Tibial artery (tissue), 4 donors: ENCODE measurements at regions not wholly inside any gene's neighbourhood (a gene's known extent, or its start where the extent isn't known, plus 50 kb on each side); places are given as distances from the start of the nearest gene placed in this dataset.

Experiments used
- DNase-seq, 2 donors: peaks; one replicate each; pipeline ENCODE4 v3.0.0-alpha.2; 2019
- H3K27ac ChIP-seq, 2 donors: fragments of 200-600 bp; sonication (generic) in 1 of 2; 1 replicate in 1 of 2; 2 replicates in 1 of 2; pipeline ENCODE4 v1.5.1; 2018 to 2019; ENCODE audit warnings: mild to moderate bottlenecking in 1 of 2
- H3K27me3 ChIP-seq, 2 donors: fragments of 200-600 bp; sonication (generic) in 1 of 2; one replicate each; pipeline versions ENCODE4 v1.5.1 to v1.6.0; 2016 to 2019
- H3K36me3 ChIP-seq, 3 donors: fragments of 200-600 bp; sonication (generic) in 2 of 3; one replicate each; pipeline ENCODE4 v1.5.1; 2016 to 2019; ENCODE audit warnings: mild to moderate bottlenecking in 2 of 3
- H3K4me1 ChIP-seq, 4 donors: fragments of 200-600 bp; sonication (generic) in 2 of 4; 1 replicate in 3 of 4; 2 replicates in 1 of 4; pipeline ENCODE4 v1.5.1; 2016 to 2019
- H3K4me3 ChIP-seq, 2 donors: fragments of 200-600 bp; sonication (generic) in 1 of 2; 1 replicate in 1 of 2; 2 replicates in 1 of 2; pipeline ENCODE4 v1.5.1; 2018 to 2019; ENCODE audit warnings: mild to moderate bottlenecking in 2 of 2
- H3K9me3 ChIP-seq, 3 donors: fragments of 200-600 bp; sonication (generic) in 1 of 3; one replicate each; pipeline ENCODE4 v1.5.1; 2016 to 2019
- CTCF ChIP-seq, 2 experiments: fragments of 200-600 bp in 1 of 2; fragments of 450-650 bp in 1 of 2; IDR thresholded peaks; one replicate each; pipeline ENCODE4 v1.5.1; 2017 to 2019; ENCODE audit warnings: antibody characterized with exemption in 2 of 2, mild to moderate bottlenecking in 1 of 2, moderate library complexity in 1 of 2
- intact Hi-C: fragments of 100-400 bp; cut with DNase I; formaldehyde crosslinking; loops from one replicate; pipeline ENCODE4 v1.15.0; 2023; ENCODE audit warnings: low total_unique reads

GRCh38 chr5:12109075-12109688, 204.9 kb upstream of the CTNND2 start:
- no peaks in the 10 kb centered on the region for H3K36me3 ChIP-seq
- intact Hi-C loops = no loop called here
- no peaks in the 10 kb centered on the region for H3K4me1 ChIP-seq
- H3K27ac ChIP-seq = no peak overlapping the region
- no peak for TF ChIP-seq CTCF (IDR thresholded peaks at IDR 0.05)
- no peak overlapping the region for H3K4me3 ChIP-seq
- H3K27me3 ChIP-seq = no peaks in the 10 kb centered on the region
- no peaks in the 10 kb centered on the region for H3K9me3 ChIP-seq
- no peak for DNase-seq

GRCh38 chr5:12102151-12102550, 197.9 kb upstream of the CTNND2 start:
- no peak for TF ChIP-seq CTCF (IDR thresholded peaks at IDR 0.05)
- no peaks in the 10 kb centered on the region for H3K36me3 ChIP-seq
- intact Hi-C loops = no loop called here
- H3K27ac ChIP-seq = no peak overlapping the region
- H3K4me3 ChIP-seq = no peak overlapping the region
- H3K27me3 ChIP-seq = no peaks in the 10 kb centered on the region
- no peaks in the 10 kb centered on the region for H3K4me1 ChIP-seq
- DNase-seq = no peak
- H3K9me3 ChIP-seq = no peaks in the 10 kb centered on the region

GRCh38 chr5:12100542-12100941, 196.3 kb upstream of the CTNND2 start:
- H3K9me3 ChIP-seq = no peaks in the 10 kb centered on the region
- no peak overlapping the region for H3K4me3 ChIP-seq
- no peak overlapping the region for H3K27ac ChIP-seq
- no peaks in the 10 kb centered on the region for H3K36me3 ChIP-seq
- intact Hi-C loops = no loop called here
- TF ChIP-seq CTCF (IDR thresholded peaks at IDR 0.05) = no peak
- H3K4me1 ChIP-seq = no peaks in the 10 kb centered on the region
- DNase-seq = no peak
- H3K27me3 ChIP-seq = no peaks in the 10 kb centered on the region

GRCh38 chr5:12099296-12099695, 195.1 kb upstream of the CTNND2 start:
- no peaks in the 10 kb centered on the region for H3K4me1 ChIP-seq
- H3K27ac ChIP-seq = no peak overlapping the region
- H3K4me3 ChIP-seq = no peak overlapping the region
- H3K36me3 ChIP-seq = no peaks in the 10 kb centered on the region
- no peak for DNase-seq
- intact Hi-C loops = no loop called here
- H3K27me3 ChIP-seq = no peaks in the 10 kb centered on the region
- TF ChIP-seq CTCF (IDR thresholded peaks at IDR 0.05) = no peak
- H3K9me3 ChIP-seq = no peaks in the 10 kb centered on the region

- Histone ChIP-seq H3K27ac (no peak overlapping the region), H3K36me3 (no peaks in the 10 kb centered on the region), H3K27me3 (no peaks in the 10 kb centered on the region), H3K4me1 (no peaks in the 10 kb centered on the region), H3K4me3 (no peak overlapping the region), H3K9me3 (no peaks in the 10 kb centered on the region)
- TF ChIP-seq CTCF (IDR thresholded peaks at IDR 0.05) = no peak
- DNase-seq = no peak
- intact Hi-C loops = no loop called here
These were observed 191.6 kb upstream of the CTNND2 start for GRCh38 chr5:12095808-12096281.

- no peaks in the 10 kb centered on the region for H3K4me1 ChIP-seq
- no peak overlapping the region for H3K4me3 ChIP-seq
- intact Hi-C loops = no loop called here
- H3K27me3 ChIP-seq = no peaks in the 10 kb centered on the region
- H3K36me3 ChIP-seq = no peaks in the 10 kb centered on the region
- no peak for TF ChIP-seq CTCF (IDR thresholded peaks at IDR 0.05)
- no peak for DNase-seq
- H3K9me3 ChIP-seq = no peaks in the 10 kb centered on the region
- no peak overlapping the region for H3K27ac ChIP-seq
These were observed 189.3 kb upstream of the CTNND2 start for GRCh38 chr5:12093586-12093985.
